GM21367 (cell line): ENCODE measurements at regions not wholly inside any gene's neighbourhood (a gene's known extent, or its start where the extent isn't known, plus 50 kb on each side); places are given as distances from the start of the nearest gene placed in this dataset.
"Not testable (repeated sequence)": the region's sequence is repeated elsewhere in the genome, so short reads cannot be mapped to it uniquely, and the experiment has no call there.

ENCODE experiments used
- ATAC-seq: cut with Tn5 transposase; IDR thresholded peaks from one replicate; pipeline ENCODE4 v1.9.1; 2021; ENCODE audit not compliant: unreplicated experiment

DNA sequence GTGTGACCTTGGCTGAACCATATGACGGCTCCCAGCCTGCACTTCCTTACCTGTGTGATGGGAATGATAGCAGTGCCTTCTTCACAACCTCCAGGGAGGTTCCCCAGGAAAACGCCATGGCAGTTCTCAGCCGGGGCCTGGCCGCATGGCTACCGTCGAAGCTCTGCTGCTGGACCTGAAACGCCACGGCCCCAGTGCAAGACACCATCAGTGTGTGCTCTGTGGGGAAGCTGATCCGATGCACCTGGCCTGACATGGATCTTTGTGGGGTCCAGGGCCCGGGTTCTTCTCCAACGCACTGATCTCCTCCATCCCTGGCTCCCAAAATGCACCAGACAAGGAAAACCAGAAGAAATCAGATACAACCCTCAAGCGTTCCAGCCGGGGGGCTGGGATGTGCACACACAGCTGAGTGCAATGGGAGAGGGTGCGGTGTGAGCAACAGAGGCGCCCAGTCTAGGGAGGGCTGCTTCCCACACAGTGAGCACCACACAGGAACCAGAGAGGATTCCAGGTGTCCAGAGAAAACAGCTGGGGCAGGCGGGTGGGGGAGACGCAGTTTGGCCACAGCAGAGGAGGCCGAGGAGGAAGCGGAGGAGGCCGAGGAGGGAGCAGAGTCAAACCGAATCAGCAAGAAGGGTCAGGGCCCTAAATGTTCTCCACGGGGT, 54.3 kb upstream of the ZNF469 start:
- ATAC-seq, result no peak

DNA sequence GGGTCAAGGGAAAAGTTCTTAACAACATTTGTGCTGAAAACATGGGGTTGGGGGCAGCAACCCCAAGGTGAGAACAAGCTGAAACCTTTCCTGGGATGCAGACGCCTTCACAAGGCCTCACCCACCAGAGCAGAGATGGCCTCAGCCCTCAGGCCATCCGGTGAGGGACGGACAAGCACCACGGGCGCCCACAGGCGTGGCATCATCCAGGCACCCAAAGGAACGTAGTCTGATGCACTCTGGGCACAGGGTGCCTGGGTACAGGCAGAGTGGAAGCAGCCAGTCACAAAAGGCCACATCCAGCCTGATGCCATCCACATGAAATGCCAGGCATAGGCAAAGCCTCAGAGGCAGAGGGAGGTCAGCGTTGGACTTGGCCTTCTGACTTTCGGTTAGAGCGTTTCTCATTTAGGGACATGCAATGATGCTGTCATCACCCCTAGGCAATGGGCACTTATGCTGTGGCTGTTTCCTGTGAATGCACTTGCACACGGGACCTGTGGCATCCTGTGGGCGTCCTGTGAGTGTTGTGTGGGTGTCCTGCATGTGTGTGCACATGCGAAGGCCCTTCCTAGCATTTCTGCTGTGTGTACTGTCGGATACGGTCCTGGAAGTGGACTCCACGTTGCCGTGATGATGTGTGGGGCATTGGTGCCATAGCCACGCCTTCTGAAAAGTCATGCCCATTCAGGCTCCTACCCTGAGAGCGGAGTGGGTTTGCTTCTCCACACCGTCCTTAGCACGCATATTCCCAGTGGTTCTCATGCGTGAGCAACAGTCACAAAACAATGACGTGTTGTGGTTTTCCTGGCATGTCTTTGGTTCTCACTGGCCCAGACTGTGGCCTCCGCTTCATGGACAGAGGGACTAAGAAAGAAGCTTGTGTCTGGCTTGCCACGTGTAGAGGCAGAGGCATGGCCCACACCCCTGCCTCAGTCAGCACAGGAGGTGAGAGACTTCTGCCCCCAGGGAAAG, 52.7 kb upstream of the ZNF469 start:
- ATAC-seq, result no peak

- no peak for ATAC-seq
Measured at GRCh38 chr16:88330971-88331890, 51.5 kb upstream of the ZNF469 start.

DNA sequence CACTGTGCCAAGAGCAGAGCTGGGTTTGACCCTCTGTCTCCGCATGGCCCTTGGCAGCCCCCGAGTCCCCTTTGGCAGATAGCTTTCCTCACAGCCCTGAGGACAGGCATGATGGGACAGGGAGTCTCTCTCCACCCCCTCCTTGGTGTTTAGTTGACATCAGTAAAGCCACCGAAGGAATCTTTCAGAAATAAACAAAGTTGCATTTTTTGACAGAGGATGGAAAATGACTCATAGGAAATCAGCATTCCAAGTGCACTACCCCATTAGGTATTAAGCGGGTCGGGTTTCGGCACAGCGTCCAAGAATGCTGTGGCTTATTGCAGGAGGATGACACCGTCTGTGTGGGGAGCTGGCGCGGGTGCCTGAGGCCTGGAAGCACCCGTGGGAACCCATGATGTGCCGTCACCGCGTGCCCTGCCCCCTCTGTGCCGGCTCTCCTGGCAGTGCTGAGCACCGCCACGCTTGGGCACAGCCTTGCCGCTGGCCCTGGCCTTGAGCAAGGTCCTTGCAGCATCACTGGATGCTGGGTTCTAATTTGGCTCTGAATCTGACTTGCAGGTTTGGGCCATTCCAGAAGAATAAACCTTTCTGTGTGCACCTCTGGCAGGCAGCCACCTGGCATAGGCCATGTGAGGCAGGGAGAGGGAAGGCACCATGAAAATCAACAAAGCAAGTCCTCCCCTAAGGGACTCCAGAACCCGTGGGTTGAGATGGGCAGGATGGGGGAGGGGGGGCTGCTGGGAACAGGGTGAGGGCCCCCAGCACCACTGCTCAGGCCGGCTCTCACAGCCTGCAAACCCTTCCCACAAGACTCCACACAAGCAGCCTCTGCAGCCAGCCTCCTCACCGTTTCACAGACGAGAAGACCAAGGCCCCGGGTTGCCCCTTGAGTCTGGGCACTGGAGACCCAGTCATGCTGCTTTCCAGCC, 50.5 kb upstream of the ZNF469 start:
- ATAC-seq, result no peak

DNA sequence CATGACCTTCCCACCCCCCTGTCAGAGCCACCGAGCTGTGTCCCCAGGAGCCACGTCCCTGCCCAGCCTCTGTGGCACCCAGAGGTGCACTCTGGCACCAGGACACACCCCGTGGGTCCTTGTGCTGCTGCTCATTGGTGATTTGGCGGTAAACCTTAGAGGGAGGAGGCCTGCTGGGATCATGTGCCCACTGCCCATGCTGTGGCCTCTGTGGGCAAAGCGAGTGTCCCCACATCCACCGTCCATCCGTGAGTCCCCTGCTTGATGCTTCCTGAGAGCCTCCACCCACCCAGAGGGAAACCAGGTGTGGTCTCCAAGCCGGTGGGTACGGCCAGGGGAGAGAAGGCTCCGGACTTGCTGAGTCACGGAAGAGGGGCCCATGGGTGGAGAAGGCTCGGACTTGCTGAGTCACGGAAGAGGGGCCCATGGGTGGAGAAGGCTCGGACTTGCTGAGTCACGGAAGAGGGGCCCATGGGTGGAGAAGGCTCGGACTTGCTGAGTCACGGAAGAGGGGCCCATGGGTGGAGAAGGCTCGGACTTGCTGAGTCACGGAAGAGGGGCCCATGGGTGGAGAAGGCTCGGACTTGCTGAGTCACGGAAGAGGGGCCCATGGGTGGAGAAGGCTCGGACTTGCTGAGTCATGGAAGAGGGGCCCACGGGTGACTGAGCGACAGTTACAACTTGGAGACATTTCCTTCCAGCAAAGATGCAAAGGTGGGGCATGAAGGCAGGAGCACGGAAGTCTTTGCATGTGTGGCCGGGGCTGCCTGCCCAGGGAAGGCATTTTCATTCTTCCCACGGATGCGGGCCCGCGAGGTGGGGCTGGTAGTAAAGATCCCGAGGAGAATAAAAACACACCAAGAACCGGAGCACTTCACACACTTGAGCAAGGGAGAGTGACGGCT, 49.6 kb upstream of the ZNF469 start:
- not testable (repeated sequence) for ATAC-seq
